HG02623 (cell line): ENCODE measurements at regions not wholly inside any gene's neighbourhood (a gene's known extent, or its start where the extent isn't known, plus 50 kb on each side); places are given as distances from the start of the nearest gene placed in this dataset.

Experiments
- ATAC-seq: cut with Tn5 transposase; IDR thresholded peaks from one replicate; pipeline ENCODE4 v1.9.1; 2021; ENCODE audit warnings: moderate library complexity; ENCODE audit not compliant: unreplicated experiment

DNA sequence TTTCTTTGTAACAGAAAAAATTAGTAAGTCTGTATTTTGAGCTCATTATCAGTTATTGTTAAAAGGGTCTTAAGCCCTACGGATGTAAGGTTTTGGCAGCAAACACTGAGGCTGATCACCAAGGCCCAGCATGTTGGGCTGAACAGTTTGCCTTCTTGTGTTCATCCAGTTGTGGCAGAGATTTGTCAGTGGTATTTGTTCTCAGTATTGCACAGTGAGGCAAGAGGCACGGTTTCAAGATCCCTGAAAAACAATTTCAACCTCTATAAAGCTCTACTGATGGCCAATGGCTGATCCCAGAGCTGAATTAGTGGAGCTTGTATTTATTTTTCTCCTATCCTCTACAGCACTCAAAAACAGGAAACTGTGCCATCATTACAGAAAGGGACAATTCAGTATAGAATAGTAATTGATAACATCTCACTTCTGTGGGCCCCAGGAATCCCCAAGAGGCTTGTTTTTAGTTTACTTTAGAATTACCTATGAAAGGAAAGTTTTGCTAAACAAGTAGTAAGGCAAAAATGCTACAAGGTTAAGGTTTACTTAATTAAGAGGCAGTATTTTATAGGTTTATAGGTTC is 191.8 kb upstream of the RAB4A start:
- no peak for ATAC-seq

DNA sequence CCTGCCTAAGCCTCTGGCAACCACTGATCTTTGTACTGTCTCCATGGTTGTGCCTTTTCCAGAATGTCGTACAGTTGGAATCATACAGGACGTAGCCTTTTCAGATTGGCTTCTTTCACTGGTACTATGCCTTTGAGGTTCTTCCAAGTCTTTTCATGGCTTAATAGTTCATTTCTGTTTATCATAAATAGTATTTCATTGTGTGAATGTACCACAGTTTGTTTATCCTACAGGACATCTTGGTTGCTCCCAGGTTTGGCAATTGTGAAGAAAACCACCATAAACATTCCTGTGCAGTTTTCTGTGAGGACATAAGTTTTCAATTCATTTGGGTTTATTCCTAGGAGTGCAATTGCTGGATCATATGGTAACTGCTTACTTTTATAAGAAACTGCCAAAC is 190.6 kb upstream of the RAB4A start:
- ATAC-seq, result no peak

DNA sequence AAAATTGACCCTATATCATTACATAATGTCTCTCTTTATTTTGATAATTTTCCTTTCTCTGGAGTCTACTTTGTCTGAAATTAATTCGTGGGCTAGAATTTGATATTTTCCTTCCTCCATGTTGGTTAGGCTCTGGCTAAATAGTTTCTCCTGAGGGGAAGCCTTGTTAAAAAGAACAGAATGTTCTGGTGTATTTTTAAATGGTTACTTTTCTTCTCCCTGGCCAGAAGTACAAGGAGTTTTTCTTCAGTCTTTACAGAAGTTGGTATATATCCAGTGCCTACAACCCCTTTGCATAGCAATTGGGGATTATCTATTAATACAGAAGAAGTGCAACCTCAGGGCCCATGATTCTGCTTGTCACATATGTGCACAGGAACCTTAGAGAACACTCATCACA is 185.6 kb upstream of the RAB4A start:
- ATAC-seq, result no peak

DNA sequence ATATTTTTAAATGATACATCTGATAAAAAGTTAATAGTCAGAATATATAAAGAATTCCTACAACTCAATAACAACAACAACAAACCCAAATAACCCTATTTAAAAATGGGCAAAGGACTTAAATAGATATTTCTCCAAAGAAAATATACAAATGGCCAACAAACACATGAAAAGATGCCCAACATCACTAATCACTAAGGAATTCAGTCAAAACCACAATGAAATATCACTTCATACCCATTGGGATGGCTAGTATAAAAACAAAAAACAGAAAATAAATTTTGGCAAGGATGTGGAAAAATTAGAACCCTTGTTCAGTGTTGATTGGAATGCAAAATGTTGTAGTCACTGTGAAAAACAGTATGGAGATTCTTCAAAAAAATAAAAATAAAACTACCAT is 184.8 kb upstream of the RAB4A start:
- no peak for ATAC-seq

DNA sequence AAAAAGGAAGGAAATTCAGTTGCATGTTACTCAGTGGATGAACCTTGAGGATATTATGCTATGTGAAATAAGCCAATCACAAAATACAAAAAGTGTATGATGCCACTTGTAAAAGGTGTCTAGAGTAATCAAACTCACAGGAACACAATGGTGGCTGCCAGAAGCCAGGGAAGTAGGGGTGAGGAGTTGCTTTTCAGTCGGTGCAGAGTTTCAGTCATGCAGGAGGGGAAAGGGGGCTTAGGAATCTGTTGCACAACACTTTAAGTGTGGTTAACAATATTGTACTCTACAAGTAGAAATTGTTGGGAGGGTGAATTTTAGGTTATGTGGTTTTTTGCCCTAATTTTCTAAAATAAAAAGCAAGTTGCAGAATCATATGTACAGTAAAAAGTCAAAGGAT is 184.2 kb upstream of the RAB4A start:
- ATAC-seq, result no peak

DNA sequence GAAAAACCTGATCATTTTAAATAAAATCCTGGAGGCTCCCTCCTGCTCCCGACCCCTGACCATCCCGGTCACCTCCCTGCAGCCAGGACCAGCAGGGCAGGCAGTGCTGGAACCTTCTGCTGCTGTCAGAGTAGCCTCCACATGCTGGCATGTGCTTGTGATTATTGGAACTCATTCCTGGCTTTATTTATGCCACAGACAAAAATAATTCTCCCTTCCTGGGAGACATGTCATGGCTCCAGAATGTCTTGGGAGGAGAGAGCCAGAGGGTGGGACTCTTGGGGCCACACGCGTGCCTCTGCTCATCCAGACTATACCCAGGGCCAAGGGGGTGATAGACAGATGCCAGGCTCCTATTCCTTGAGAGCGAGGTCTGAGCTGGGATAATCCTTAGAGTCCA is 183.6 kb upstream of the RAB4A start:
- no peak for ATAC-seq

DNA sequence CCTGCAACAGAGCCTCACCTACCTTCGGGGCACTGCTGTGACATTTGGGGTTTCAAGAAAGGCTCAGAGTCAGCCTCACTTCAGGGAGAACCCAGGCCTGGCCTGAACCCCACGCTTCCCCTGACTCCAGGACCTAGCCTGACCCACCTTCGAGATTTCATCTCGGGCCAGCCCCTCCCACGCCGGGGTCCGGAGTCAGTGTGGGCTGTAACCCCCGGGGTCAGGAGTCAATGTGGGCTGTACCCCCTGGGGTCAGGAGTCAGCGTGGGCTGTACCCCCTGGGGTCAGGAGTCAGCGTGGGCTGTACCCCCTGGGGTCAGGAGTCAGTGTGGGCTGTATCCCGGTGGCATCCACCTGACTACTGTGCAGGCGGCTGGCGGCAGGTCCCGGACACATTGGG is 183.0 kb upstream of the RAB4A start:
- no peak for ATAC-seq

DNA sequence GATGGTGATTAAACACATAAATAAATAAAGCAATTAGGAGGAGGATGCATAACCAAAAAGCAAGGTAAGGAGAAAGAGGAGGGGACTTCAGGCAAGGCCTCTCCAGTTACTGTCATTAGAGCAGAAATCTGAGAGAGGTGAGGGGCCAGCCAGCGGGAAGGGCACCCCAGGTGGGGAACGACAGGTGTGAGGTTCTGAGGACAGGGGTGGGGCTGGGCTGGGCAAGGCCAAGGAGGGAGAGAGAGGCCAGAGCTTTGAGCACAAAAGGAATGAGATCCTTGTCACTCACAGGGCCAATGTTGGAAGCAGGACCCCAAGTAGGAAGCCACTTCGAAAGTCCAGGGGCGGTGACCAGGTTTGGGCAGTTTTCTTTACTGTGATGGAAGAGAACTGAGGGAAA is 182.2 kb upstream of the RAB4A start:
- no peak for ATAC-seq

DNA sequence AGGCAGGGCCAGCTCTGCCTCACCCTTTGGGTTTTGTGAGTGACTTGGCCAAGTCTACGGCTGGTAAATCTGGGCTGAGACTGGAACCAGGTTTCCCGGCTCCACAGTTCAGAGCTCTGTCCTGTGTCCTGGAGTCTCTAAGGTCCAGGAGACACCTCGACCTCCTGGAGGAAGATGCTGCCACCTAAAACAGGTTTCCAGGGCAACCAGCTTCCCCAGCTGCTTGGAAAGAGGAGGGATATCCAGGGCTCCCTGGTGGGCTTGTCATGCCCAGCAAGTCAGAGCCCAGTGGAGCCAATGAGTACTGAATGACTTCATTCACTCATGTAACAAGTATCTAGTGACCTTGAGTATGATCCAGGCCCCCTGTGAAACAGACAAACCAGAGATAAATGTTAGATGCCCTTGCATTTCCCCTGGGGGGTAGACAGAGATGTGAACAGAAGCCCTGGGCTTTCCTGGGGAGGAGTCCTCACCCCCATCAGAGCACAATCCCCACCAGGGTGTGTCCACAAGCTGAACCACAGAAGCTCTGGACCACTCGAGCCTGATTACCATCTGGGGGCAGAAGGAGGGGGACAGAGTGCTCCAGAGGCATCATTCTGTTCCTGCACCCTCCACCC is 181.2 kb upstream of the RAB4A start:
- ATAC-seq, result no peak

DNA sequence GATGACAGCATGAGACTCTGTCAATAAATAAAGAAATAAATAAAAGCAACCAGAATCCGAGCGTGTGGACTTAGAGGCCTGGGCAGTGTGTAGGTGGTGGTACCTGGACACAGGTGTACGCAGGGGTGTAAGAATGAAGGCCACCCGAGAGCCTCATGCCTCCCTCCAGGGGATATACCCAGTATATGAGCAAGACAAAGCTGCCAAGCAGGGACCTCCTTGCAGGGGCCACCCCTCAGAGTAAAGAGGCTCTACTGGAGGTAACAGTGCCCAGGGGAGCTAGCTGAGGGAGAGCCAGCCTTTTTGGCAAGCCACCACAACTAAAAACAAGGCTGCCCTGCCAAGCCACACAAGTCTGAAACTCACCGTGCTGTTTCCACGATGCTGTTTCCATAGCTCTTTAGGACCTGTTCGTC is 179.2 kb upstream of the RAB4A start:
- no peak for ATAC-seq

DNA sequence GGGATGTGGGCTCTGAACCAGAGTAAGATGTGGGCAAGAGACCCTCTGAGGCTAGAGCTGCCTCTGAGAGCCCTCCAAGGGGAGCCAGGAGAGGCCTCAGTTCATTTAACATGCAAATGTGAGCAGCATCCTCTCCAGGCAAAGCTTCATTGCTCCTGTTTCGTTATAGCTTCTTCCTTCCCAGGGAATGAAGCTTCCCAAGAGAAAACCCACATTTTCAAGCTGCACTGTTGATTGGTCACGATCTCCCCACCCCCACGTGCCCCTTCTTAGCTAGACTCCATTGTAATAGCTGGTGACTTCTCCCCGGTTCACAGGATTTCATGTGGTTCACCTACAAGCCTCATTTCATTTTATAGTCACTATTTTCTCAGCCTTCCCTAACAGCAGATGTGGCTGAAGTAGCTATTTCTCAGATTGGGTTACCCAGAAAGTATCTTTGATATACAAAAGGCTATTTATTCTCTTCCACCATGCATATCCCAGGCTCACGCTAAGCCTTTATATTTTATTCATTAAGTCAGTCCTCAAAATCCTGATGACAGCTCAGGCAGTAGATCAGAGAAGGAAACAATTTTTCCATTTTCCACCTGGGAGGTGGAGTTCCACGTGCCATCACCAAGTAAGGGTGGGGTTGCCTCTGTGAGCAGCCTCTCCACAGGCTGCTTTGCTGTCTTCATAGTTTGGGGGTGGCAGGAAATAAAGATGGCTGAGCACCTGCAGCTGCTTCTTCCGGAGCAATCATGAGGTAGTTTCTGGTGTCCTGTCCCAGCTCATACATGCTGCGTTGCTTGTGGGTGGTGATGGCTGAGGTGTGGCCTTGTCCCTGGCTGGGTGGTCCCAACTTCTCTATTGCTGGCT is 178.3 kb upstream of the RAB4A start:
- no peak for ATAC-seq

DNA sequence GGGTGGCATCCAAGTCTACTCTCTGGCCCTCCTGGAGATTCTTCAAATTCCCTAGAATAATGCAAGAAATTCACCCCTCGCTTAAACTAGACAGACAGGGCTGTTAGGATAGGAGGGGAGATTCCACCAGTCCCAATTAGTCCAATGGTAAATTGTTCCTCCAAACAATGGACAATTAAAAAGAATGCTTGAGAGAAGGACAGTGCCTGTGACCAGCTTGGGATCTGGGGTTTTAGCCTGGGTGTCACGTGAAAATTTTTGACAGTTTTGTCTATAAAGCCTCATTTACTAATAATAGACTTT is 177.7 kb upstream of the RAB4A start:
- ATAC-seq, result no peak

DNA sequence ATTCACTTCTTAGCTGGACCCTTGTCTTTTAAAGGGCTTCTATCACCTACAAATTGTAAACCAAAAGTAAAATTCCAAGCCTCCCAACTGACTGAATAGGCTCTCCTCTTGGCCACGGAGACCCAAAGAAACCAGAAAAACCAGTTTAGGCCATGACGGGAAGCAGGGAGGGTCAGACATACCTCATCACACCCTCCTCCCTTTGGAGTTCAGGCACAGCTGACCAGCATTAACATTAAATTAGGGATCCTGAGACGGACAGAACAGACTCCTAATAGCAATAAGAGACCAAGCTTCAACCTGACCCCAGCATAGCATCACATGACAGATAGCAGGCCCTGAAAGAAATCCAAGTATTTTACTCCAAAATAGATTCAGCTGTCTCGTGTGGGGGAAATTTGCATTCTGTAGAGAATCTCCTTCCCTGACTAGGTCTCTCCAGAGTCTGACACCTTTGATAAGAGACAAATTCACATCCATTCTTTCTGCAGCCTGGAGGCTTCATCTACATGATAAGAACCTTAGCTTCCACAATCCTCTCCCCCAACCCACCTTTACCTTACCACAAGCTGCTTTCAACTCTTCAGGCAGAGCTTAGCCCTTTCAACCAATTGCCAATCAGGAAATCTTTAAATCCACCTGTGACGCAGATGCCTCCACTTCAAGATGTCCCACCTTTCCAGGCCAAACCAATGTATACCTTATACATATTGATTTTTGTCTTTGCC is 177.1 kb upstream of the RAB4A start:
- ATAC-seq, result no peak

DNA sequence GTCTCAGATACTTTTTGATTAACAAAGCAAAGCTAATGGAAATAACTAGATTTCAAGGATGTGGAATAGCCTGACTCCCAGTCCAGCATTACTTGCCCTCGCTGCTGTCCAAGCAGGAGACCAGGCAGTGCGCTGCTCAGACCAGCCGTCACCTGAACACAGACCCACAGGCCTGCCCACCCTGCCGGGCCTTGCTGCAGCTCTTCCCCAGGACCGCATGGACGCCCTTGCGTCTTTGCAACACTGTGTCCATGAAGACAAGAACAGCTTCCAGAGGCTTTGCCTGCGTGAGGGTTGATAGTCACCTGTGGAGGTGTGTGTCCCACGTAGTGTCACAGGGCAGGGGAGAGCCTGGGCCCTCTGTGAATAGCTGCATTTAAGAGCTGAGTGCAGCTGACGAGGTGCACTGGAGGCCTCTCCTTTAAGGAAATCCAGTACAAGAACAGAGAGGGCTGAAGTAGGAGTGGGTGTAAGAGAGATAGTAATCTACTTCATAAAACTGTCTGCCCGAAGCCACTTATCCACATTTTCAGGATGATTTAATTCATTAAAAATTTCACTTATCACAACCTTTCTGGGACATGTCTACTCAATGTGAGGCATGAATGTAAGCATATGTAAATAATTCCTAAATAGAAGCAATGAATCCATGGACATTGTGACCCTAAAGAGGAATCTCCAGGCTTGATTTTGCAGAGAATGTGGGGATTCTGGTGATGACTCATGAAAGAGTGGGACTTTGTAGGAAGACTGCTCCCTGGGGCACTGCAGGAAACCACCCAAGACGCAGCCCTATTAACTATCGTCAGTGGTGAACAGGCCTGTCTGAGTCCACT is 176.2 kb upstream of the RAB4A start:
- ATAC-seq, result no peak

DNA sequence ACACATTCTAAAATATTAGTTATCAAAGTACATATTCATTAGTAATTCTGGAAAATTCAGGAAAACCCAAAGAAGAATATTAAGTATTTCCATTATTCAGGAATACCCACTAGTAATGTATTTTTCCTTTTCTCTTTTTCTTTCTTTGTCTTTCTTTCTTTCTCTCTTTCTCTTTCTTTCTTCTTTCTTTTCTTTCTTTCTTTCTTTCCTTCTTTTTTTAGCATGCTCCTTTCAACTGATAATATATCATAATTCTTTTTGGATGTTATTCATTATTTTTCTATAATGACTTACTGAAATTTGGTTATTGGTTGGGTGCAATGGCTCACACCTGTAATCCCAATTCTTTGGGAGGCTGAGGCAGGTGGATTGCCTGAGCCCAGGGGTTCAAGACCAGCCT is 175.6 kb upstream of the RAB4A start:
- ATAC-seq, result no peak

DNA sequence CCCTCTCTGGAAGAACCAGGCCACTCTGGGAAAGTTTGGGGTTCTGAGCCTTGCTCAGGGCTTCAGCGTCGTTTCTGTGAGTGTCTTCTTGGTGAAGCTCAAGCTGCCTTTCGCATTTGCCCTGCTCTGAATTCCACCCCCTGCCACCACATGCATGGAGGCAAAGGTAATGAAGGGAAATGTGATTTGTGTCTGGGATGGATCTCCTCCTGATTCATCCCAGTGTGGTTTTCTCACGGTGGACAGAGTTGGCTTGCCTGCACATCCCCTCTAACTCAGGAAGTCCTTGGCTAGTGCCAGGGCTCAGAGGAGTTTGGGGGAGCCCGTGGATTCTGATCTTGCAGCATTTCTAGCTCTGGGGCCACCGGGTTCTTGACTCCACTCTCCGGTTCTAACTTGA is 173.6 kb upstream of the RAB4A start:
- ATAC-seq, result no peak

DNA sequence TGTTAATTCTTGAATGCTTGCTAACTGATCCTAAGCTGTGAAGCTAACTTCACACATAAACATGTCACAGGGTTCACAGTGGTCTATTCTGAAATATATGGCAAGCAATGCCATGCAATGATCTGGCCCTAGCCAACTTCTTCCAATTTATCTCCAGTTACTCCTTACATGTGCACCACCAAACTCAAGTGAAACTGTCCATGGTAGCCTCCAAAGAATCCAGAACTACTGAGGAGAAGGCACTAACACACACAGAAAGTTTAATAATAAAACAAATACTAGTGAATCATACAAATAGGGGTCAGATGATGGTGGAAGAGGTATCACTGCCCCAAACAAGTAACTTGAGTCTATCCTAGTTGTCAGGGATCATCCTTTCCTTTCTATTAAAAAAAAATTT is 172.6 kb upstream of the RAB4A start:
- ATAC-seq, result no peak

DNA sequence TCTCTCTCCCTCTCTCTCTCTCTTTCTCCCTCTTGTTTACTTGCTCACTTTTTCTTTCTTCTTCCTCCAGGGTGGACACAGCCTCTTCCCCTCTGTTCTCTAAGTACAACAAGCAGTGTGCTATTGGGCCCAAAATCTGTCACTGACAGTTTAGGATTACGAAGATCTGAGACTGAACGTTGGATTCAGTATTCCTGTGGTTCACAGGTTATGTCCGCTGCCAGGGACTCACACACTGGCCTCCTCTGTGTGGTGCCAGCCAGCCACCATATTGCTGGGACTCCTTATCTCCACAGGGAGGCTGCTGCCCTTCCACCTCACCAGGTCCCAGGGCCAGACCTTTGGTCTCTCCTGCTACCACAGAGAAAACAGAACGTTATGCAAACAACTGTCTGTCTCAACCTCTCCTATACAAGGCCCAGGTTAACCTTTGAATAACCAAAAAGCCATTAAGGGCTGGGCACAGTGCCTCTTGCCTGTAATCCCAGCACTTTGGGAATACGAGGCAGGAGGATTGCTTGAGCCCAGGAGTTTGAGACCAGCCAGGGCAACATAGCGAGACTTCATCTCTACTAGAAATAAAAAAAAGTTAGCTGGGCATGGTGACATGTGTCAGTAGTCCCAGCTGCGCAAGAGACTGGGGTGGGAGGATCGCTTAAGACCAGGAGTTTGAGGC is 171.9 kb upstream of the RAB4A start:
- ATAC-seq, result no peak

DNA sequence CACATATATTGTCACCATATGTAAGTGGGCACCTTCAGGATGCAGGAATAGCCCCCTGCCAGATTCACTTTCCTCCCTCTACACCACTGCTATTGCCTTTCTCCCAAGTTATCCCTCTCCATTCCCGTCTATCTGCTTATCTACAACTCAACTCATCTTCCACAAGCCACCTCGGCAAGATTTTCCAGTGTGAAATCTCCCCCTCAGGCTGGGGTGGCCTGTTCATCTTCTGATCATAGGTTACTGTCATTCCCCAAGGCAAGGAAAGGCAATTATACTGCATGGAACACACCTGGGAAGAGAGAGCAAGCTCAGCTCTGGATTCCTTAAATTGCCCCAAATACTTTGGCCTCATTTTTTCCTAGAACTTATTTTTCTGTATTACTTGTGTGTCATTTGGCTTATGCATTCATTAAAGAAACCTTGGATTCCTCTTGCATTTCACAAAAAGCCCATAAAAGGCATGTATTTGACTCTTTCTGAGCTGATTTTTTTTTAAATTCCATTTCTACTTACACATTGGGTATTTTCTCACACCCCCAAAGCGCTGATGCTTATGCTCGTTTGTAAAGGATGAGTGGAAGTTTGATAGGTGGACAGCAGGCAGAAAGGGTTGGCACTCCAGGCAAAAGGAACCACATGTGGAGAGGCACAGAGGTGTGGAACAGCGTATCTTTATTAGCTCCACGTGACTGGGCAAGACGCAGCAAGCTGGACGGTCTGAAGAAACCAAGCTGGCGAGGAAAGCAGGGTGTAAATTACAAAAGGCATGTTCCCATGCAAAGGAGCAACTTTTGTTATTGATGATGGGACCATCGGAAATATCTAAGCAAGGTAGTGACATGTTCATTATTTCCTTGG is 169.7 kb upstream of the RAB4A start:
- no peak for ATAC-seq
